Retina (tissue), 1 donor: ENCODE measurements at regions not wholly inside any gene's neighbourhood (a gene's known extent, or its start where the extent isn't known, plus 50 kb on each side); places are given as distances from the start of the nearest gene placed in this dataset.
"Not testable (repeated sequence)": the region's sequence is repeated elsewhere in the genome, so short reads cannot be mapped to it uniquely, and the experiment has no call there.

Source experiments
- DNase-seq: peaks from one replicate; pipeline ENCODE4 v3.0.0-alpha.2; 2016

- no peak for DNase-seq
These were observed 1642.6 kb upstream of the CELF4 start for GRCh38 chr18:39208190-39208589.

- DNase-seq, result not testable (repeated sequence)
These were observed 1641.0 kb upstream of the CELF4 start for GRCh38 chr18:39206398-39207103.

- peak; percentile 53 for DNase-seq
These were observed 1640.1 kb upstream of the CELF4 start for GRCh38 chr18:39205565-39206195.

- DNase-seq, result no peak
These were observed 1634.6 kb upstream of the CELF4 start for GRCh38 chr18:39200153-39200552.

GRCh38 chr18:39199231-39199855 is 1633.7 kb upstream of the CELF4 start:
- no peak for DNase-seq

- DNase-seq, result no peak
These were observed 1632.8 kb upstream of the CELF4 start for GRCh38 chr18:39198376-39198775.

- no peak for DNase-seq
These were observed 1626.3 kb upstream of the CELF4 start for GRCh38 chr18:39191931-39192330.

GRCh38 chr18:39191058-39191457 is 1625.5 kb upstream of the CELF4 start:
- no peak for DNase-seq

GRCh38 chr18:39190508-39190907 is 1624.9 kb upstream of the CELF4 start:
- DNase-seq, result no peak

GRCh38 chr18:39188278-39188677 is 1622.7 kb upstream of the CELF4 start:
- DNase-seq, result no peak

- no peak for DNase-seq
These were observed 1620.4 kb upstream of the CELF4 start for GRCh38 chr18:39186008-39186407.

GRCh38 chr18:39184176-39184575 is 1618.6 kb upstream of the CELF4 start:
- peak; percentile 20 for DNase-seq

- peak; percentile 63 for DNase-seq
These were observed 1612.6 kb upstream of the CELF4 start for GRCh38 chr18:39178166-39178565.

GRCh38 chr18:39172695-39173421 is 1607.3 kb upstream of the CELF4 start:
- no peak for DNase-seq

- no peak for DNase-seq
These were observed 1603.1 kb upstream of the CELF4 start for GRCh38 chr18:39168723-39169122.

GRCh38 chr18:39167990-39168389 is 1602.4 kb upstream of the CELF4 start:
- DNase-seq, result no peak

- DNase-seq, result no peak
These were observed 1601.2 kb upstream of the CELF4 start for GRCh38 chr18:39166776-39167175.

- no peak for DNase-seq
These were observed 1596.6 kb upstream of the CELF4 start for GRCh38 chr18:39162013-39162827.

GRCh38 chr18:39149211-39149806 is 1583.7 kb upstream of the CELF4 start:
- no peak for DNase-seq

GRCh38 chr18:39134255-39134654 is 1568.7 kb upstream of the CELF4 start:
- DNase-seq, result no peak

GRCh38 chr18:39127538-39127937 is 1561.9 kb upstream of the CELF4 start:
- DNase-seq, result not testable (repeated sequence)

- DNase-seq, result no peak
These were observed 1548.2 kb upstream of the CELF4 start for GRCh38 chr18:39113790-39114189.
